ENCODE measurements at regions not wholly inside any gene's neighbourhood (a gene's known extent, or its start where the extent isn't known, plus 50 kb on each side); places are given as distances from the start of the nearest gene placed in this dataset.

GRCh38 chr16:73756289-73757178 is 540.1 kb upstream of the PSMD7 start:
- DNase-seq = no peak

DNA sequence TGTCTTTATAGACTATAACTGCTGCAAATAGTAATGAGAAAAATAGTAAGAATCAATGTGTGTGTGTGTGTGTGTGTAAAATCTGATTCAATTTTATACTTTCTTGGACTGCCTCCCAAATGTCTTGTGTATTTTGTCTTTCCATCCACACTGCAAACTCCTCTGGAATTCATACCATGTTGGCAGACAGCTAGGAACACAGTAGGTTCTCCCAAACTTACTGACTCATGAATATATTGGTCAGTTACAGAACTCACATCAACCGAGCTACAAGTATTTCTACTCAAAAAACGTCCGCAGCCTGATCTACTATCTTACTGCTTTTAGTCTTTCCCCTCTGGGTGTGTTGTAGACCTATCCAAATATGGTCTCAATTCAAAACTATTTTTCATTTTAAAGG is 542.7 kb upstream of the PSMD7 start:
- no peak for DNase-seq

DNA sequence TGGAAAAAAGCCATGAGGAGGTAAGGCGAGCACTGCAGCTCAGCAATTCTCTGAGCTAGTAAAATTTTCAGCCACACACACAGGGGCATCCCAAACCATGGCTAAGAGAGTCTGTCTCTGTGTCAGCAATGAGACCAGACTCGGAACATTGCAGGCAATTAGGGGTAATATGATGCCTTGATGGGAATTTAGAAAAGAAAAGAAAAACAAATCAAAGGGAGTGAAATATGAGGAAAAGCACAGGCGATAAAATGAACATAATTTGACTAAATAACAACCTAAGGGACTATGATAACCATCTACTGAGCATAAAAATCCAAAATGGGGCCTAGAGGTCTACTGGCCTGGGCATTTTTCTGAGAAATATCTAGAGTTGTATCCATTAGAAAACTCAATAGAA is 546.0 kb upstream of the PSMD7 start:
- DNase-seq = no peak

DNA sequence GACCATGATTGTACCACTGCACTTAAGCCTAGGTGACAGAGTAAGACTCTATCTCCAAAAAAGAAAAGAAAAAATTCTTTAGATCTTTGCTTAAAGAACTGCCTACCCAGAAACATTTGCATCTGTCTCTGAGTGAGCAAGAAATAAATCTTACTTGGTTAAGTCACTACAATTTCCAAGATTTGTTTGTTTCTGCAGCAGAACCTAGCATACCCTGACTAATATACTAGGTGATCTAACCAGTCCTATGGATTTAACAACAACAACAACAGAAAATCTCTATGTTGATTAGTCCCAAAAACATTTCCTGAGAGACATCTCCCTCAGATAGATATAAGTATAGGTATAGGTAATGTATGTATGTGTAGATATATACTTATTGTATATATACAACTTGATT is 549.3 kb upstream of the PSMD7 start:
- no peak for DNase-seq

- no peak for DNase-seq
Measured at GRCh38 chr16:73746554-73746953, 550.1 kb upstream of the PSMD7 start.

DNA sequence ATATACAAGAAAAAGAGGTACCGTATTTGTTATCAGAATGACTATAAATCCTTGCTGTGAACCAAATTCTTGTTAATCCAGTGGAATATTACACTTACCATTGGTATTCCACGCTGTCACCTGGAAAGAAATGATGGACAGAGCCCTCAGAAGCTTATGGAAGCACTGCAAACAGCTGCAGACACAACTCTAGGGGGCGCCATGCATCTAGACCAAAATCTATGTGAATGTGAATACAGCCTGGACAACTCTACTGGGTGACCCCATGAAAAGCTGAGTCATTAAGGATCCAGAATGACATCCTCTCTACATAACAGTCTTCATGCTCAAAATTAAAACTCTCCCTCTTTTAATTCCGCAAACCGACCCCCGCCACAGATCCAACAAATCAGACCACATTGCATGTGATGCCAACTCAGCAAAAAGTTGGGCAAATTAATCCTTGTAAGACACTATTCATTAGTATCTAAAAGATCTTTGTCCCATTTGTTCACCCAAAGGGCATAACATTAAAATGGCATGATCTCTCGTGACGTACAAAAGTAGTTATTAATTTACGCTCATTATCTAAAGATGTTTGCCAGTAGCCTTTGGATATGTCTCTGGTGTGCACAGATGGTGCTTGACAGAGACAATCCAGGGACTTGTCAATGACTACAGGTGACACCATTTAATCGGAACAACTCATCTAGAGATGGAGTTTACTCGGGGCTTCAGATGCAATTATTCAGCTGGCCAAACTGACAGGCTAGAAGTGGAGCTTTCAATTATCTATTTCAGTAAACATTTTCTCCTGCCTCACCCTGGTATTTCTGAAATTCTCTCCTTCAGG is 552.7 kb upstream of the PSMD7 start:
- peak in 2 of 56 donors; percentile 3 to 14 for DNase-seq

DNA sequence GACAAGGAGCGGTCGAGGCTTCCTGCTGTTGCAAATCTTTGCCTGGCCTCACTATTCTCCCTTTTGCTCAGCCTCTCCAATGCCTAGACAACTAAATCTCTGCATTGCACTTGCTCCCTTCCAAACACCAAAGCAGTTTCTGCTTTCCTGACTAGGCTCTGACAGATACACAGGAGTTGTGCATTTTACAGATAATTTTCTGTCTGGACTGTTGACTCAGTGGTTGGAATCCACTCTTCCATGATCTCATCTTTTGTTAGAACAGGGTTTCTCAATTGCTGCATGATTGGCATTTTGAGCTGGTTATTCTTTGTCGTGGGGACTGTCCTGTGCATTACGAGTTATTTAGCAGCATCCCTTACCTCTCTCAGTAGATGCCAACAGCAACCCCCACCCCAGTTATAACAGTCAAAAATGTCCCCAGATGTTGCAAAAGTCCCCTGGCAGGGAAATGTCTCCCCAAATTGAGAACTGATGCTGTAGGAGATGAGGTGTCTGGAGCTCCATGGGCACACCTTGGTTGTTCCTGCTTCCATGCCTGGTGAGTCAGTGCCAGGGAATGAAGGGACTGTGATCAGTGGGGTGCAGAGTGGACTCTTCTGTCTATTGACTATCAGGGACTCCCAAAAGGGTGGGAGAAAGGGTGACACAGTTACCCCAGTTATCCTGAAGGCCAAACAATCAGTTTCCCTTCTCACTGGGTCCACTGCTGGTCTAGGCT is 557.4 kb upstream of the PSMD7 start:
- DNase-seq = no peak

DNA sequence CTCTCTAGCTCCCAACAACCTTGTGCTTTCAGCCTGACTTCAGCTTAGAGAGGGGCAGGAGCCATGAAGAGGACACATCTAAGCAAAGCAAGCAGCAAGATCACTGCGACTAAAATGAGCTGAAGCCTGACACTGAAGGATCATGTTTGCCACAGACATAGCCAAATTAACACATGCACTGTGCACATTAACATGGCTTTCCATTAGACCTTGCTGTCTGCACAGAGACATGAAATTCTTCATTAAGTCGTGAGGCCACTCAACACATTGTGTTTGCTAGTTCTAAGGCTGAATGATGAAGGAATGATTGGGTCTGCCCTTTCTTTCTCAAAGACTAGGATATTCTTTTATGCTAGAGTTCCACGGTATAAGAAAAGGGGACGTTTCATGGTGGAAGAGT is 558.3 kb upstream of the PSMD7 start:
- no peak for DNase-seq

- DNase-seq = peak in 1 of 56 donors; percentile 1
Measured at GRCh38 chr16:73737637-73738036, 559.0 kb upstream of the PSMD7 start.

DNA sequence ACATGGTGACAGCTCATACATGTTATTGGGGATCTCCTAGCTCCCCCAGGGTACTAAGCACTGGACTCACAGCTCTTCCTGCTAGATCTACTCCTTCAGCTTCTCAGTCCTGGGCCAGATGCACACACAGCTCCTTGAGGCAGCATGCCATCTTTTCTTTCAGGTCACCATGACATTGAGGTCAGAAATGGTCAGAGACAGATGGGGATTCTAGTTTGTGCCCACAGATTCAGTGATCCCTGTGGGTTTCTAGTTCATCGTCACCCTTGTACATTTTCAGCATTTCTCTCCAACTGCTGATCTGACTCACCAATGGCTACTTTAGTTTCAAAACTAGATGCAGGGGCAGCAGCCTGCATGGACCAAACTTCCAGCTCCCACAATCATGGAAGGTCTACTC is 560.7 kb upstream of the PSMD7 start:
- DNase-seq = no peak

DNA sequence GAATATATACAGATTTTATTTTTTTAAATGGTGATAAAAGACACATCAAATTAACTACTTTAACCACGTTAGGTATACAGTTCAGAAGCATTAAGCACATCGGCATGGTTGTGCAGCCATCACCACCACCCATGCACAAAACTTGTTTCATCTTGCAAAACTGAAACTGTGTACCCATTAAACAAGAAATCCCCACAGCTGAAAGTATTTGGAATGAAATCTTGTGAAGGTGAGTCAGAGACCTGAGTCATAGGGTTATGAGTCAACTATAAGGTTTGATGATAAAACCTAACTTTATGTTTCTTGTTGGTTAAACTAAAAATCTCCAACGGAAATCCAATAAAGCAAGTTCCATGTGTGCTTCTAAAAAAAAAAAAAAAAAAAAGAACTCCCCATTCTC is 561.6 kb upstream of the PSMD7 start:
- DNase-seq = no peak

- DNase-seq = no peak
Measured at GRCh38 chr16:73732681-73733080, 563.9 kb upstream of the PSMD7 start.

DNA sequence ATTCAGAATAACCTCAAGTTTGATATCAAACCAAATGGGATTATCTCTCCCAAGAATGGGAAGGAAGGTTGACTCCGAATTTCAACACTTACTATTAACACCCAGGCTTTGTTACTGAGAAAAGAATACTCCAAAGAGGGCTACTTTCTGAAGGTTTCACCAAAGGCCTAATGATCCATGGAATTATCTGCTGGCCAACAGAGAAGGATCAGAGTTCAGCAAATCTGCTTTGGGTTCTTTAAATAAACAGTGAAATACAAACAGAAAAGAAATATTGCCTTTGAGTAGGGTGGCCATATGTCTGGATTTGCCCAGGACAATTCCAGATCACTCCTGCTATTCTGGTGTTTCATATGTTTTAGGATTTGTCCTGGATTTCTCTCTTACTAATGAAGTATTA is 564.5 kb upstream of the PSMD7 start:
- DNase-seq = no peak

GRCh38 chr16:73730481-73731090 is 566.0 kb upstream of the PSMD7 start:
- no peak for DNase-seq

- DNase-seq = peak in 23 of 56 donors; percentile 2 to 51 (median 22)
Measured at GRCh38 chr16:73725156-73725555, 571.5 kb upstream of the PSMD7 start.

- no peak for DNase-seq
Measured at GRCh38 chr16:73724503-73724902, 572.1 kb upstream of the PSMD7 start.

DNA sequence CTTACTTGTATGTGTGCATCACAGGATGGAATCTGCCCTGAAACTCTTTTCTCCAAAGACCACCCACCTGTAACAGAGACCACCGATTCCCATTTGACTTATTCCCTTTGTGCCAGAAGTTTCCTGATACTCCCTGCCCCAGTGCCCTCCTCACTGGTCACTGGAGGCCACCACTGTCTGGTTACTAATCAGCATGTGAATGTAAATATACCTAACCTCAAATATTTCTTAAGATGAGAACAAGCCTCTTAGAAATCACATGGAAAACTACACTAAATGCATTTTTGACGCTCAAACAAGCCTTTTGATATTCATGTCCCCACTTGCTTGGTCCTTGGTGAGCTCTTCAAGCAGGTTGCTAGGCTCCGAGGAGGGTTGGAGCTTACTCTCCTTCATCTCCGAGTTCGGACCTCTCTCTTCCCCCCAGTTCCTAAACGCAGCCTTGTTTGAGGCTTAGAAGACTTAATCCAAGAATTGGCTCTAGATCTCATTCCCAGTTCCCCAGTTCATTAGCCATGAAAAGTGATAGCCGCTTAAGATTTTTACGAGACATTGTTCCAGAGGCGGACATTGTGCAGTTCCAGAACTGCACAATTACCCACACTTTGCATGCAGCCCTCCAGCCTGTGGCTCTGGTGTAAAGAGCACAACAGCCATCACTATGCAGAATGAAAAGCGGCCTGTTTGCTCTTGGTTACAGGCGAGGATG is 579.2 kb upstream of the PSMD7 start:
- peak in 21 of 56 donors; percentile 2 to 77 (median 24) for DNase-seq

DNA sequence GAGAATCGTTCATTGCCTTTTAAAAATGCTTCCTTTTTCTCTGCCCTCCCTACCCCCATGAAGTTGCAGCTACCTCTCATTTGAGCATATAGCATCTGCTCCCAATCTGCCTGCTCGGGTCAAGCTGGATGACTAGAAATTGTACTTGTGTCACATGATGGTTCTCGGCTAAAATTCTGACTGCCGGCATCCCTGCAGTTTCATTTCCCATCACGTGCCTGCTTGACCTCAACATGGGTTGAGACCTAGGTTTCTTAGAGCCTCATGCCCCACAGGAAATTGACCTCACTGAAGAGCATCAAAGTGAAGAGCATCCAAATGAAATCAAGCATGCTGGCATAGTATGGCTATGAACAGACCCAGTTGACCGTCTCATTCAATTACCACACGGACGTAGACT is 581.6 kb upstream of the PSMD7 start:
- no peak for DNase-seq

DNA sequence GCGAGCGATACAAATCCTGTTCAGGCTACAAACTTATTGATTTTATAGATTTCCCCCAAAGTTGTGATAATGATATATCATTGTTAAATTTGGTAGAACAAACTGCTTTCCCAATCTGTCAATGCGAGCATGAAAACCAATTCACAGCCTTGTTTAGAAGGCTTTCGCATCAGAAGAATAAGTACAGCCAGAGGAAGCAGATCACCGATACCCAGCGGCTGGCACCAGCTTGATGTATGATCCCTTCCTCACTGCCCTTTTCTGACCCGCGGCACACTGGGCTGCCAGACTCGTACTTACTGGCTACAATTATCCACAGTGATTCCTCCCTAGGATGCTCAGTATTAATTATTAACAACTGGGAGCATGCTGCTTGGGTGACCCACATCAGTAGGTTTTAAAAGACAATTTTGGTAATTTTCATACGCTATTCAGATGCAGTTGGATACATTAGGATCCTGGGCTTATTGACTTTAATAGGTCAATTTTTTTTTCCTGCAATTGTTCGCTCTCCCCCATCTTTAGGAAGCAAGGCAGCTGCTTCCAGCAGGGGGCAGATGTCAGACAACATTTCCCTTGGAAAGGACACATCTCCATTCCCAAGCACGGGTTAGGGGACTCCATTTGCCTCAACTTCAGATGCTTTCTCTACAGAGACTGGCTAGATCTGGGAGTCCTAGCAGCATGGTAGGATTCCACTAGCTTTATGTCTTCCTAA is 582.7 kb upstream of the PSMD7 start:
- peak in 39 of 56 donors; percentile 2 to 76 (median 31) for DNase-seq

GRCh38 chr16:73713251-73713650 is 583.4 kb upstream of the PSMD7 start:
- peak in 52 of 56 donors; percentile 12 to 92 (median 70) for DNase-seq

Measured in nucleus accumbens (tissue), 56 donors.